ENCODE measurements at regions not wholly inside any gene's neighbourhood (a gene's known extent, or its start where the extent isn't known, plus 50 kb on each side); places are given as distances from the start of the nearest gene placed in this dataset.
A peak's percentile ranks its signal among the peaks of the same experiment; 100 is the strongest.
"Not testable (repeated sequence)": the region's sequence is repeated elsewhere in the genome, so short reads cannot be mapped to it uniquely, and the experiment has no call there.

- H3K9me3 ChIP-seq, result no peaks in the 10 kb centered on the region
- H3K4me1 ChIP-seq (ENCODE audit: low read depth), result no peaks in the 10 kb centered on the region
- TF ChIP-seq, protein P1, sequence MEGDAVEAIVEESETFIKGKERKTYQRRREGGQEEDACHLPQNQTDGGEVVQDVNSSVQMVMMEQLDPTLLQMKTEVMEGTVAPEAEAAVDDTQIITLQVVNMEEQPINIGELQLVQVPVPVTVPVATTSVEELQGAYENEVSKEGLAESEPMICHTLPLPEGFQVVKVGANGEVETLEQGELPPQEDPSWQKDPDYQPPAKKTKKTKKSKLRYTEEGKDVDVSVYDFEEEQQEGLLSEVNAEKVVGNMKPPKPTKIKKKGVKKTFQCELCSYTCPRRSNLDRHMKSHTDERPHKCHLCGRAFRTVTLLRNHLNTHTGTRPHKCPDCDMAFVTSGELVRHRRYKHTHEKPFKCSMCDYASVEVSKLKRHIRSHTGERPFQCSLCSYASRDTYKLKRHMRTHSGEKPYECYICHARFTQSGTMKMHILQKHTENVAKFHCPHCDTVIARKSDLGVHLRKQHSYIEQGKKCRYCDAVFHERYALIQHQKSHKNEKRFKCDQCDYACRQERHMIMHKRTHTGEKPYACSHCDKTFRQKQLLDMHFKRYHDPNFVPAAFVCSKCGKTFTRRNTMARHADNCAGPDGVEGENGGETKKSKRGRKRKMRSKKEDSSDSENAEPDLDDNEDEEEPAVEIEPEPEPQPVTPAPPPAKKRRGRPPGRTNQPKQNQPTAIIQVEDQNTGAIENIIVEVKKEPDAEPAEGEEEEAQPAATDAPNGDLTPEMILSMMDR (IDR thresholded peaks at IDR 0.05), result no peak
- H3K4me3 ChIP-seq, result no peak overlapping the region
- ATAC-seq, result no peak
- H3K36me3 ChIP-seq (ENCODE audit: low read depth), result no peaks in the 10 kb centered on the region
- intact Hi-C loops (cut with DNase I, micrococcal nuclease), result no loop called here
- DNase-seq, result no peak
Observed at GRCh38 chr5:97508864-97509263, 325.8 kb upstream of the RIOK2 start.

GRCh38 chr5:97519565-97519964, 336.5 kb upstream of the RIOK2 start:
- intact Hi-C loops (cut with DNase I, micrococcal nuclease); DNase-seq: not testable (repeated sequence)

GRCh38 chr5:97523336-97523735, 340.3 kb upstream of the RIOK2 start:
- ATAC-seq; intact Hi-C loops (cut with DNase I, micrococcal nuclease): not testable (repeated sequence)

More at GRCh38 chr5:97519565-97519964, 336.5 kb upstream of the RIOK2 start:
- not testable (repeated sequence) for H3K36me3 ChIP-seq (ENCODE audit: low read depth); H3K4me1 ChIP-seq (ENCODE audit: low read depth); H3K4me3 ChIP-seq; H3K9me3 ChIP-seq; ATAC-seq

GRCh38 chr5:97525780-97526179, 342.7 kb upstream of the RIOK2 start:
- no peaks in the 10 kb centered on the region for H3K9me3 ChIP-seq
- TF ChIP-seq, protein P1 (IDR thresholded peaks at IDR 0.05), result no peak
- no peak for DNase-seq
- intact Hi-C loops (cut with DNase I, micrococcal nuclease), result no loop called here
- ATAC-seq, result peak; percentile 79
- H3K4me3 ChIP-seq, result no peak overlapping the region
- no peaks in the 10 kb centered on the region for H3K4me1 ChIP-seq (ENCODE audit: low read depth)
- no peaks in the 10 kb centered on the region for H3K36me3 ChIP-seq (ENCODE audit: low read depth)

More at GRCh38 chr5:97523336-97523735, 340.3 kb upstream of the RIOK2 start:
- H3K4me1 ChIP-seq (ENCODE audit: low read depth); H3K4me3 ChIP-seq; H3K36me3 ChIP-seq (ENCODE audit: low read depth); DNase-seq; H3K9me3 ChIP-seq: not testable (repeated sequence)

GRCh38 chr5:97528941-97529340, 345.9 kb upstream of the RIOK2 start:
- ATAC-seq, result no peak
- Histone ChIP-seq H3K36me3 (ENCODE audit: low read depth) (no peaks in the 10 kb centered on the region), H3K4me1 (ENCODE audit: low read depth) (no peaks in the 10 kb centered on the region), H3K4me3 (no peak overlapping the region), H3K9me3 (no peaks in the 10 kb centered on the region)
- intact Hi-C loops (cut with DNase I, micrococcal nuclease), result no loop called here
- TF ChIP-seq, protein P1 (IDR thresholded peaks at IDR 0.05), result no peak
- DNase-seq, result no peak

- ATAC-seq, result no peak
- TF ChIP-seq, protein P1 (IDR thresholded peaks at IDR 0.05), result no peak
- Histone ChIP-seq H3K9me3 (no peaks in the 10 kb centered on the region), H3K4me1 (ENCODE audit: low read depth) (no peaks in the 10 kb centered on the region), H3K4me3 (no peak overlapping the region), H3K36me3 (ENCODE audit: low read depth) (no peaks in the 10 kb centered on the region)
- intact Hi-C loops (cut with DNase I, micrococcal nuclease), result no loop called here
- no peak for DNase-seq
Observed at GRCh38 chr5:97529354-97529985, 346.4 kb upstream of the RIOK2 start.

DNA sequence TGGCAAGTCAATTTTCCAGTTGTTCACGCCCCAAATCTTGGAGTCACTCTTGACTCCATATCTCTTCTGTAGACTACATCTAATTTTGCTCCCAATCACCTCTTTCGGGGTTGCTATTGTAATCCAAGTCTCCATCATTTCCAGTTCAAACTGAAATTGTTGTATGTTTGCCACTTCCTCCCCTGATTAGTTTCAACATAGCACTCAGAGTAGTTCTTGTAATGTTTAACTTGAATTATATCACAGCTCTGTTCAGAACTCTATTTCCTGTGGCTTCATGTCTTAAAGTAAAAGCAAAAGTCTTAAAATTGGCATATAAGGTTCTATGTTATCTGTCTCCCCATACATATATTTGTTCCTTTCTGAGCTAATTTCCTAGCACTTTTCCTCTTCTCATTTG, 348.5 kb upstream of the RIOK2 start:
- intact Hi-C loops (cut with DNase I, micrococcal nuclease), result no loop called here
- TF ChIP-seq, protein P1 (IDR thresholded peaks at IDR 0.05), result no peak
- Histone ChIP-seq H3K4me1 (ENCODE audit: low read depth) (no peaks in the 10 kb centered on the region), H3K4me3 (no peak overlapping the region), H3K9me3 (no peaks in the 10 kb centered on the region), H3K36me3 (ENCODE audit: low read depth) (no peaks in the 10 kb centered on the region)
- ATAC-seq (peak; percentile 56), DNase-seq (no peak)
